ENCODE measurements at regions not wholly inside any gene's neighbourhood (a gene's known extent, or its start where the extent isn't known, plus 50 kb on each side); places are given as distances from the start of the nearest gene placed in this dataset.
"Not testable (repeated sequence)": the region's sequence is repeated elsewhere in the genome, so short reads cannot be mapped to it uniquely, and the experiment has no call there.

DNA sequence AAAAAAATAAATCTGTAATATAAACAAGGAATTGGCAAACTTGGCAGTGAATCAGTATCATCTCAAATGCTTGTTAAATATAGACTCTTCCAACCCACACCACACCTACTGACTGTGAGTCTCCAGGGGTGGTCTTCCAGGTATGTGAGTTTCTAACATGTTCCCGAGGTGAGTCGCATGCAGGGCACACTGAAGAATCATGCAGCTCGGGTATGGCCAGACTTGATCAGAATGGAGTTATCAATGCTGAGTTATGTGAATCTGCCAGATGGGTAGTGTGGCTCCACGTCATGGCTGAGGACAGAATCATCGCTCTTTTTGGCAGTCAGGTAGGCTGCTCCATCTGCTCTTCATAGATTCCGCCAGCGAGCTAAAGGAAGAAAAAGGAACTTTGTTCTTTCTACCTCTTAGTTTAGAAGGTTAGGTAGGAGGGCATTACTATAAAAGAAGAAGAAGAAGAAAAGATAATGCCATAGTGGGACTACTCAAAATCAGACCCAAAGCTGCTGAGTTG lies 1279.7 kb upstream of the ZEB2 start:
- DNase-seq = no peak

DNA sequence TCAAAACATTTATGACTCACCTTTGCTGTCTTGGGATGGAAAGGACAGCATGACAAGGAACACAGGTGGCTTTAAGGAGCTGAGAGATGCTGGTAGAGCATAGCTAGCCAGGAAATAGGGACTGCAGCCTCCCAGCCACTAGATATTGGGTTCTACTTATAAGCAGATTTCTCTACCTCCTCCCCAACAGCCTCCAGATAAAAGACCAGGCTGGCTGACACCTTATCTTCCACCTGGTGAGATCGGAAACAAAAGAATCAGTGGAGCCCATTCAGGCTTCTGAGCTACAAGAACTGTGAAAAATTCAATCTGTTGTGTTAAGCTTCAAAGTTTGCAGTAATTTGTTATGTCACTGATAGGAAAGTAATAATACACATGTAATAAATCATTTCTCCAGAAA lies 1278.5 kb upstream of the ZEB2 start:
- no peak for DNase-seq

DNA sequence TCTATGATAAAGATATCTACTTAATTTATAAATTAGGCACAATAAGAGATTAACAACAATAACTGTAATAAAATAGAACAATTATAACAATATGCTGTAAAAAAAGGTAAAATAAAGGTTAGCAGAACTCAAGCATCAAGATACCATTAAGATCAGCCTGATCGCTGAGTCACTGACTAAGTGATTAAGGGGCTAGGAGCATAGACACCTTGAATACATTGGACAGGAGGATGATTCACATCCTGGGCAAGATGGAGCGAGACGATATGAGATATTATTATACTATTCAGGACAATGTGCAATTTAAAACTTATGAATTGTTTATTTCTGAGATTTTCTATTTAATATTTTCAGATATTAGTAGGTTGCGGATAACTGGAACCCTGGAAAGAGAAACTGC lies 1277.8 kb upstream of the ZEB2 start:
- no peak for DNase-seq

DNA sequence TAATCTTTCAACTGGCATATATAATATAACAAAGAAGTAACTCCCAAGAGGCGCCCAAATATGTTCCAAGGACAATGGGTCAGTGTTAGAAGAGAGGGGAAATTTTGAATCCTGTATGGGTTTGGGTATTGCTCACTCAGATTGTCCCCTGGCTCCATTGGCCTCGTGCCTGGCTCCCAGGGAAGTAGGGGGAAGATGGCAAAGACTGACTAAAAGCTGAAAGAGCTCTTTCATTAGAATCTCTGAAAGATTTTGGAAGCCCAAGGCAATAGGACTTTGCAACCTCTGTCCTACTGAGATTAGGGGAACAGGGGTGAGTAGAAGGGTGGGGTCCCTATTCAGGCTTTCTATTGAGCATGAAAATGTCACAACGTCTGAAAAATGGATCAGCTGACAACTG lies 1272.8 kb upstream of the ZEB2 start:
- DNase-seq = no peak

DNA sequence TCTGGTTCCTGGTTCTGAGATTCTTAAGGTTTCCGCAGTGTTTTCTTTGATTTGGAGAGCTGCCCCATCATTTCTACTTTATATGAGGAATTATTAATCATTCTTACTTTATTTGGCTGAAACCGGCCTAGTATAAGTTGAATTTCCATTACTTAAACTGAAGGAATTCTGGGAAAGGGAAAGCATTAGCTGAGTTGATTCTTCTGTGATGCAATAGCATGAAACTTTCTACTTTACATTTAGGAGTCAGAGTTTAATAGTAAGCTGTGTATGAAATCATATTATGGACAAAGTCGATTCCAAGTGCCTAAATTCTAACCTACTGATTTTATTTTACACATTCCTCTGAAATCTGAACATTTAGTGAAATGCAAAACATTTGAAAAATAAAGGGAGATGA lies 1269.7 kb upstream of the ZEB2 start:
- no peak for DNase-seq

DNA sequence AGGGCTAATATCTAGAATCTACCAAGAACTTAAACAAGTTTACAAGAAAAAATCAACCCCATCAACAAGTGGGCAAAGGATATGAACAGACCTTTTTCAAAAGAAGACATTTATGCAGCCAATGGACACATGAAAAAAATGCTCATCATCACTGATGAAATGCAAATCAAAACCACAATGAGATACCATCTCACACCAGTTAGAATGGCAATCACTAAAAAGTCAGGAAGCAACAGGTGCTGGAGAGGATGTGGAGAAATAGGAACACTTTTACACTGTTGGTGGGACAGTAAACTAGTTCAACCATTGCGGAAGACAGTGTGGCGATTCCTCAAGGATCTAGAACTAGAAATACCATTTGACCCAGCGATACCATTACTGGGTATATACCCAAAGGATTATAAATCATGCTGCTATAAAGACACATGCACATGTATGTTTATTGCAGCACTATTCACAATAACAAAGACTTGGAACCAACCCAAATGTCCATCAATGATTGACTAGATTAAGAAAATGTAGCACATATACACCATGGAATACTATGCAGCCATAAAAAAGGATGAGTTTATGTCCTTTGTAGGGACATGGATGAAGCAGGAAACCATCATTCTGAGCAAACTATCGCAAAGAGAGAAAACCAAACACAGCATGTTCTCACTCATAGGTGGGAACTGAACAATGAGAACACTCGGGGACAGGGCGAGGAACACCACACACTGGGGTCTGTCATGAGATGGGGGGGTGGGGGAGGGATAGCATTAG lies 1267.9 kb upstream of the ZEB2 start:
- not testable (repeated sequence) for DNase-seq

DNA sequence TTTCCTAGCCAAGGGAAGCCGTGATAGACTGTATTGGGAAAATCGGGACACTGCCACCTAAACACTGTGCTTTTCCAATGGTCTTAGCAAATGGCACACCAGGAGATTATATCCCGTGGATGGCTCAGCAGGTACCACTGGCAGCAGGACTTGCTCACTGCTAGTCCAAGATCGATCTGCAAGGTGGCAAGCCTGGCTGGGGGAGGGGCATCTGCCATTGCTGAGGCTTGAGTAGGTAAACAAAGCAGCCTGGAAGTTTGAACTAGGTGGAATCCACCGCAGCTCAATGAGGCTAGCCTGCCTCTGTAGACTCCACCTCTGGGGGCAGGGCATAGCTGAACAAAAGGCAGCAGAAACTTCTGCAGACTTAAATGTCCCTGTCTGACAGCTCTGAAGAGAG lies 1262.7 kb upstream of the ZEB2 start:
- DNase-seq = not testable (repeated sequence)

DNA sequence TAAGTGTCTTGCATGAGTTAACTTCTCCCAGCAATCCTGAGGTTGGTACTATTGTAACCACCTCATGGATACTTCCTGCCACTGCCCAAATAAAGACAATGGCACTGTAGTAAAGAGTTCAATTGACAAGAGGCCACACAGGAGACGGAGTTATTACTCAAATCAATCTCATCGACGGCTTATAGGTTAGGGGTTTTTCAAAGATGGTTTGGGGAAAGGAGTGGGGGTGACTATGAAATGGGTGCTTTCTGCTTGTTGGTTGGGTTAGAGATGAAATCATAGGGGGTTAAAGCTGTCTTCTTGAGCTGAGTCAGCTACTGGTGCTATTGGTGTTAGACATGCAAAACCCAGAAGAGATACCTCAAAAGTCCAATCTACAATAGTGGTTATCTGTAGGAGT lies 1258.0 kb upstream of the ZEB2 start:
- no peak for DNase-seq

DNA sequence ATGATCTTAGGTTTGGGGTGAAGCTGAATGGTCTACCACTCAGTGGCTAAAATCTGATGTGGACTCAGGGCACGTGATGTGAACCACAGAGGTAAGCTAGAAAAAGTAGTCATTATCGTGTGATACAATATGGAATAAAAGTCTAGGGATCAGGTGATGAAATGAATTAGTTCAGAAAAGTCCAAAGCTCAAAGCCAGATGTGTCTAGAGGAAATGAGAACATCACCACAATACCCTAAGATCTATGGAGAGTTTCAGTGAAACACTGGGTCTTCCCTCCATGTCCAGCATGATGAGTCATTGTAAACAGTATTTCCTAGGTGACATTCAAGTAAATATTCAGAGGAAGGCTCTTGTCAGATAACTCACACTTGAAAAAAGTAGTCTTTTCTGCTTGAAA lies 1257.4 kb upstream of the ZEB2 start:
- DNase-seq = no peak

DNA sequence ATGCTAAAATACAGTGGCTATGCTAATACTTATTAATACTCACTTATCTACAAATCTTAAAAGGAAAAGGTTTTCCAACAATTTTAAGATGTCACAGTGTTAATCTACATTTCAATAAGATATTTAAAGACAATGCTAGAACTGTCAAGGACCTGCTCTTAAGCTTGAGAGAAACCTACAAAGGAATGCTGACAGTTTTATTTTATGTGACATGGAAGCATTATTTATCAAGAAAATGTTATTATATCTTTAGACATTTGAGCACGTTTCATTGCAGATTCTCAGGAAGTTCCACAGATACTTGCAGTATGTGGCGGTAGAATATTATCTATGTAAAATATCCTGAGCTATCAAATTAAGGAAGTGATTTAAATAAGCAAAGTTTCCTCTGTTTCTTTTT lies 1255.7 kb upstream of the ZEB2 start:
- DNase-seq = no peak

DNA sequence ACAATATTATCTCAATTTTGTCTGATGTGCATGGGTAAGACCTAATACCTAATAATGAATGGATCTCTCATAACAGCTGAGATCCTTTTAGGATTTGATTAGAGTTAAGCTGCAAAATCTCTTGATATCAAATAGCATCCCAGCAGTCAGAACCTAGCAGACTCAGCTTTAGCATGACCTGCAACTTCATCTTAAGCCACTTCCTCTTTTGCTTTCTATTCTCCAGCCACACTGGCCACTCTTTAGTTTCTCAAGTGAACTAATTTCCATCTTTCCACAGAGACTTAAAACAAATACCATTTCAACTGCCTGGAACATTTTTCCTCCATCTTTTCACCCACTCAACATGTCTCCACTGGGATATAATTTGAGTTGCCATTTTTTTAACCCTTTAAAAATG lies 1251.6 kb upstream of the ZEB2 start:
- no peak for DNase-seq

DNA sequence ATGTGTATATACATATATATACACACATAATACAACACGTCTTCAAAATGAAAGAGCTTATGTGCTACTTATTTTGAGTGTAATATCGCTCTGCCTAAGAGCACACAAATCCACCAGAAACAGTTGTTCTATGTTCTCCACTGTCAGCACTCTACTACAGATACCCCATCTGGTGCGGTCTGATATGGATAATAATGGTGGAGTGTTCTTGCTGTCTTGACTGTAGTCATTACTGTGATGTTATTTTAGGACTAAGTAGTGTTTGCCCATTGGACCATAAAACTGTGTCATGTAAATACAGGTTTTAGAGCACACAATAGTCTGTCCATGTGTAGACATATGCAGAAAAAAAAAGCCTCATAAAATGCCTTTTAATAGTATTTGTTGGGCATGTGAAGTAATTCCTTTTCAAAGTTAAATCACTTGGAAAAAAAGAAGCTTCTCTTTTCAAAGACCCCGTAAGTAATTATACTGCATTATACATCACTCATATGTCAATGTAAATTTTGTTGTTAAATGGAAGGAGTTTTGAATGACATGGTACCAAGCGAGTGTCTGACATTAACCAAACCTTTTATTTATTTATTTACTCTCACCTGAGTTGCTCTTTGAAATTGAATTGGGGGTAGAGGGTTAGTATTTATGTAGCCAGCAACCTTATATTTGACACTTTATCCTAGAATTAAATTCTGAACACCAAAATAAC lies 1249.2 kb upstream of the ZEB2 start:
- DNase-seq = no peak

DNA sequence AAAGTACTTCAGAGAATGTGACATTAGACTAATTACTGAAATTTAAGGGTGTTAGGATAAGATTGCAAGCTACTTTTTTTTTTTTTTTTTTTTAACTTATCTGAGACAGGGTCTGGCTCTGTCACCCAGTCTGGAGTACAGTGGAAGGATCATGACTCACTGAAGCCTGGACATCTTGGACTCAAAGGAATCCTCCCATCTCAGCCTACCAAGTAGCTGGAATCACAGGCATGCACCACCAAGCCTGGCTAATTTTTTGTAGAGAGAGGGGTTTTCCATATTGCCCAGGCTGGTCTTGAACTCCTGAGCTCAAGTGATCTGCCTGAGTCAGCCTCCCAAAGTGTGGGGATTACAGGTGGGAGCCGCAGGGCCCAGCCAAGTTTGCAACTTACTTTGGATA lies 1246.0 kb upstream of the ZEB2 start:
- no peak for DNase-seq

DNA sequence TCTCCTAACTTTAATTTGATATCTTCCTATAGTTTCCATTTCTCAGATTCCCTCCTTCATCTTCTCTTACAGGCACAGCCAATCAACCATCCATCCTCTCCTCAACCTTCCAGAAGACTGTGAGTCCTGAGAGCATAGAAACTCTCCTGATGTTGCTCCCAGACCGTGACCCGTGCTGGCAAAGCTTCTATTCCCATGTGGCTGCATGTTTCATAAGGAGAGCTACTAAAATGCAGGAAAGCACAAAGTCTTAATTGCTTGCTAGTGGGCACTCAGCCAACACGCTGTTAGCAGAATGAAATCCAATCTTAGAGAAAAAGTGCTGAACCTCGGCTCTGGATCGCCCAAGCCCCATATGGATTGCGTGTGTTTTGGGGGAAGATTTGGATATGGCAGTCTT lies 1244.7 kb upstream of the ZEB2 start:
- peak; percentile 23 for DNase-seq

DNA sequence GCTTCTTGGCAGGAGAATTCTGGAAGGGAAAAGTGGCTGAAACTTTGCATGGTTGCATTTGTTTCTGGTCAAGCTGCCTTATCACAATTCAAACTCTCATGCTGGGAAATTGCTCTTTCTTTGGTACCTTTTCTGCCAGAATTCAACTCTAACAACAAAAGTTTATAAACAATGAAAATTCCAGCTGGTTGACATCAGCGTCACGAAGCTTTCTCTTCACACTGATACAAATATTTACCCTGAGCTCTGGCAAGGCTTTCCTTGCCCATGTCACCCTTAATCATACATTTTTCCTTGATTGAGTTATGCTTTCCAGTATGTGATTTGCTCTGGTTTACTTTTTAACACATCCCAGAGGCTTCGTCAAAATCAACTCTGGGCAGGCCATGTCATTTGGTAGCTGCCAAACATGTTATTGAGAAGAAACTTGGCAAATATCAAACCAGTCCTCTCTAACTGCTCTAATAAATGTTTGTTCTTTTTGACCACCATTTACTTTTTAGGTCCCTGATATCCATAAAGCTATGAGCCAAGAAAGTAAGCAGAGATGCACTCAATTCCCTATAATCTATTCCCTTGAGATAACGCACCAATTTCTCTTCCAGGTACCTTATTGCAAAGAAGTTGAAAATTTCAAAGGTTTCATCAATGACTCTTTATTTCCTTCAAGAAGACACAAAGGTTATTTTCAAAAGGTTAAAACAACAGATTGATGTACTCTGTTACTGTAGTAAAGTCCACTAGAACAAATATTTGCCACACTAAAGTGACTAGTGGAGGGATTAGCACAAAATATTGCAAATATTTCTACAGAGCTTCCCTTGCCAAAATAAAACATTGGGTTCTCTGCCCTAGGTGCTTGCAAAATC lies 1241.1 kb upstream of the ZEB2 start:
- no peak for DNase-seq

DNA sequence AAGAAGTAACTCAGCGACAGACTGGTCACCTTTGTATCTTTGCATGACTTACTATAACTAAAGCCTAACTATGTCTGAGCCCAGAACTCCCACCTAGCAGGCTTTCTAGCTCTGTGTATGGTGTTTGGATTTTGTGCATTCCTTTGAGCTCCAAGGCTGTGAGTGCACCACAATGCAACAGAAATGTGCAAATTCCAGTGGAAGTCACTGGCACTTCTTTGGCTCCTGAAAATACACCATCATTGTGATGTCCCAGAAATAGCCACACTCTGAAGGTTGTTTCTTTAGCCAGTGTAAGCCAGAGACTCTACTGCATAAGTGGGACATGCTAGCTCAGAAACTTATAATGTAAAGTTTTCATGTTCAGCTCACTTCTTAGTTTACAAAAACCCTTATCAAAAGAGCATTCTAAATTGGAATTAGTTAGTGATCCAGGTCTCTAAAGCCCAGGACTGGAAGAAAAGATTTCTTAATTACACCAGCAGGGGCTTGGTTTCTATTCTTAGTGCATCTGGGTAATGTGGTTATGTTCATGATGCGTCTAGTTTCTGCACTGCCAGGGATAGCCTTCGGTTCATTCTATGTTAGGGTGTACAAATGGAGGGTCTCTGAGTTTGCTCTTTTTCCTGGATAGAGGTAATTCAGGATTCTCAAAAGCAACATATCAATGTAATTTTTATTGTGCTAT lies 1239.5 kb upstream of the ZEB2 start:
- no peak for DNase-seq

DNA sequence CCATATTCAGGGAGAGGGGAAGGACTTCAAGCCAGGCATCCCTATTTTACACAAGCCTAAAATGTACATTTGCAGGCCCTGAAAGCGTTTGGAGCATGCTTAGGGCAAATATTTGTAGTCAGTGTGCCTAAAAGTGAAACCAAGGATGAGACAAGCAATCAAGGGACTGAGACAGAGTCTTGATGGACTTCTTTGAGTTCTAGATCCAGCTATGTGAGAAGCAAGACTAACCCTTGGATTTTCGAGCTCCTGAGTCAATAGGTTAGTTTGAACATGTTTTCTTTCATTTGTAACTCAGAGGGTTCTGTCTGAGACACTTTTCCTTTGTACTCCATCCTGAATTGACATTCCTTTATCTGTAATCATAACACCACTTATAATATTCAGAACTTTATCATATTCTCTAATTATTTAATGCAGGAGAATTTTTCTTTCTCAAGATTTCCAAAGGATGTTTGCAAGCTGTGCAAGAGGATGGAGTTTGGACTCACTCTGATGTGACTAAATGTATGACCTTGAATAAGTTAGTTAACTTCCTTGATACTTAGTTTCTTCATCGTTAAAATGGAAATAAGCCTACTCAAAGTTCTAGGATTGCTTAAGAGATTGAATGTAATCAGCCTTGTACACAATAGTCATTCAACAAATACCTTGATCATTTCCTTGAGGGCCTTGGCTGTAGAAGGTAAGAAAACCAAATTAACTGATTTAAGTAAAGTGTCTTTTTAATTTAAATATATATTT lies 1237.8 kb upstream of the ZEB2 start:
- no peak for DNase-seq

DNA sequence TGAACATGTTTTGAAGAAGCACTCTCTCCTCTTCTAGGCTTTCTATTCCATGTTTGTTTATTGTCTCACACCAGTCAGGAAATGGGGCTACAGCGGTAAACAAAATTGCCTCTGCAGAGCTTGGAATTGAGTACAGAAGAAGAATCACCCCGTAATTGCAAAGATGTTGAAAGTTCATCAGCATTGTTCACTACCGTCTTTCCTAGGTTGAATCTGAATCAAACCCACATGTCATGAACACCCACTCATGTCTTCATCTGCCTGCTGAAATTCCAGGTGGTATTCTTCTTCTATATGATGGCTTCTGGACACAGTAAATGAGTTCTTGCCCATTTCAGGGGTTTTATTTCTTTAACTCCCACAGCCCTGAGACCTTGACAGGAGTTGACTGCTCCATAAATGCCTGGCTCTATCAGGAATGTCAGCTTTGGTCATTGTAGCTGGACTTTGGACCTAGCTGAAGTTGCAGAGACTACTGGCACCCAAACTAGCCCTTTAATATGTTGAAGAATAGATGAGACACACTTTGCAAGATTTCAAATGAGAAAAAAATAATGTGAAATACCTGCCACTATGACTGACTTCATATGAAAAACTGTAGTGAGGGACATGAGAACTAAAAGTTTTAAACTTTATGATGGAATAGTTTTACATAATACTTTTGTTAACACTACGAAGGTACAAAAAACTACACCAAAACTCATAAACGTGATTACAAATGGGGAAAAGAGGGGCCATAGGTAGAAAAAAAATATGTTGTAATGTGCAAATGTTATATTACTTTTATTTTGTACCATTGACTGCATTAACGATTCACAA lies 1235.3 kb upstream of the ZEB2 start:
- DNase-seq = no peak

DNA sequence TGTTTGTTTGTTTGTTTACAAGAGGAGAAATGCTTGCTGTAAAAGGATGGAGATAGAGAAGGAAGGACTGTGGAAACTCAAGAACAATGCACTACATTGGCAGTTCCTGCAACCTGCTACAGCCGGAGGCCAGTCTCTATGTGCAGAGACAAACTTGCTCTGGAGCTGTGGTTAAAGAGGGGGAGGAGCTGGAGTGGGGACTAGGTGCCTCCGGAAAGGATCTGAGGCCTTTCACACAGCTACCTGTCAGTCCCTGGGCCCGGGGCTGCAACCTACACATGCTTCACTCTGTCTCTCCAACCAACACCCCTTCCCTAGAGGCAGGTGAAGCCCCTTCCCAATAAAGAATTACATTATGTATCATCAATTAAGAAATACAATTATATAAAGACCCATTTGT lies 1234.0 kb upstream of the ZEB2 start:
- DNase-seq = no peak

DNA sequence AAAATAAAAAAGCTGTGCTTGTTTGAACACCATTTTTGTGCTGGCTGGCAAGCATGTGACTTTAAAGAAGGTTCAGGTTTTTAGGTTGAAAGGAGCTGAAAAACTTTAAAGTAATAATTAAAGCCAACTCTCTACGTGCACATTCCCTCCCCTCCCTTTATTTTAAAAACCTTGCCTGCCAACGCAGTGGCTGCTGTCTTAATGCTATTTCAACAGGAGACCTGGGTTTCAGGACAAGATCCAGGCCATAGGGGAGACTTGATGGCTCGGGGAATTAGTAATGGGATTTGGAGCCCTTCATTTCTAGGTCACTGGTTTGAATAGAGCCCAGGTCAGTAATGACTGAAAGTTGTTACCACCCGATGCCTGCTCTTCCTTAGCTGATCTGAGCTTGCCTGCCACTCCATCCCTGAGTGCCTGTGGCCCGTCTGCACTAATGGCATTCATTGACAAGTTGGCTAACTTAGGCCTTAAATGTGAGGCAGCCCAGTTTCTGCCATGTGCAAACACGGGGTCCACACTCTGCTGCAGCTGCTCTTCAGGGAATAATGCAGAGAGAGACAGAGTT lies 1233.2 kb upstream of the ZEB2 start:
- DNase-seq = no peak
